ENCODE measurements at regions not wholly inside any gene's neighbourhood (a gene's known extent, or its start where the extent isn't known, plus 50 kb on each side); places are given as distances from the start of the nearest gene placed in this dataset.
"Not testable (repeated sequence)": the region's sequence is repeated elsewhere in the genome, so short reads cannot be mapped to it uniquely, and the experiment has no call there.

DNA sequence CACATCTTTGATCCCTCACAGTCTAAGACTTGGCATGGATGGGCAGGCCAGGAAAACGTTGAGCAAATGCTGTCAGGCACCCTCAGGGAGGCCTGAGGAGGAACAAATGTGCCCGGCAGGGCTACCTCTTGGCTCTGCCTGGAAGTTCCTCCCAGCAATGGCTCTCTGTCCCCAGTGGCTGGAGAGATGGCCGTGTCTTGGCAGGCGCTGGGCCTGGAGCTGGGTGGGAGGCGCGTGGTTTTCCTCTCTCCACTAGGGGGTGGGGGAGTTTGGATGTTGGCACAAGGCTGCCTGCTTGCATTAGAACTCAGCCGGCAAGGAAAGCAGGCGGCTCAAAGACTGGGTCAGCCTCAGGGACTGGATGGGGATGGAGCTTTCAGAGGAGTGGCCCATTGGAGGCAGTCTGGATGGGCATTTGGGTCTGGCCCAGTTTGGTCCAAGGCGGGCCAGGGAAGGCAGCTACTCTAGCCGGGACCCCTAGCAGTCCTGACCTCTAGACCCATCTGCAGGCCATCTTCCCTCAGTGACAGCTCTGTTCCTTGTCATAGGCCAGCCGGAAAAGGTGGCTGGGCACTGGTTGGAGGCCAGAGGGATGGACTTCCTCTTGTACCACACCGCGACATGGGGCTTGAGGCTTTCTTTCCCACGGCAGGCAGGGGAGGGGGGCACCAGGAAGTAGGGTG lies 68.2 kb upstream of the STC2 start:
- Mint-ChIP-seq H3K4me3 (no peak overlapping the region), H3K27ac (no peak overlapping the region), H3K9me3 (peaks cover 3% of the 10 kb centered on the region), H3K27me3 (peaks cover 5% of the 10 kb centered on the region), H3K36me3 (no peaks in the 10 kb centered on the region), H3K4me1 (peaks cover 3% of the 10 kb centered on the region)
- ATAC-seq (ENCODE audit: low read depth) (no peak), DNase-seq (no peak)
- POLR2A ChIA-PET = no interaction called here

- Mint-ChIP-seq H3K4me3 (no peak overlapping the region), H3K9me3 (peaks cover 3% of the 10 kb centered on the region), H3K4me1 (peaks cover 3% of the 10 kb centered on the region), H3K36me3 (no peaks in the 10 kb centered on the region), H3K27me3 (peaks cover 7% of the 10 kb centered on the region), H3K27ac (no peak overlapping the region)
- no peak for ATAC-seq (ENCODE audit: low read depth)
- no peak for DNase-seq
- POLR2A ChIA-PET = no interaction called here
These were observed 67.7 kb upstream of the STC2 start for GRCh38 chr5:173395933-173396308.

DNA sequence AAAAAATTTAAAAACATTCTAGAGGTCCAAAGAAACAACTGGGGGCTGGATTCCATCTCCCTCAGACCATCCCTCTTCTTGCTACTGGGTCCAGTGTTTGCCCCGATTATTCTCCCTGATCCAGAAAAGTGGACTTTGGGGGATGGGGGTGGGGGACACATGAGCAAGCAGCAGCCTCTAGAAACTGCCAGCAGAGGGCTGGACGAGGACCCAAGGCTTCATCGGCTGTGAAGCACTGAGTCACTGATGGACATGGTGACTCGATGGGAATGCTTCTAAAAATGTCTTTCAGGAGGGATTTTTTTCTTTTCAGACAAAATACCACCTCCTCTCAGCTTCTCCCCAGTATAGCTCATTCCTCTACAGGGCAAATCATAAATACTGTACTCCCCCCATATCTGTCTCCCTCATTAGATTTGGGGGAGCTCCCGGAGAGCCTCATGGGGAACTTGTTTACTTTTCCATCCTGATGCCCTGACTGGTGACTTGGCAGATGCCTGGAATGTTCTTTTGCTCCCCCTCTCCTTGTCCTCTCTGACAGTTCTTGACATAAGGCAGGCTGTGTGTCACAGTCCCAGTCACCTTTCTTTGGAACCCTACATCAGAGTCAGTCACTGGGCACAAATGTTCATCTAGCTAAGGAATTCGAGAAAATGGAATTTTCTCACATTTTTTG lies 67.2 kb upstream of the STC2 start:
- DNase-seq (no peak), ATAC-seq (ENCODE audit: low read depth) (no peak)
- Mint-ChIP-seq H3K27me3 (peaks cover 10% of the 10 kb centered on the region), H3K4me3 (no peak overlapping the region), H3K4me1 (peaks cover 3% of the 10 kb centered on the region), H3K27ac (no peak overlapping the region), H3K36me3 (no peaks in the 10 kb centered on the region), H3K9me3 (peaks cover 3% of the 10 kb centered on the region)
- POLR2A ChIA-PET = no interaction called here

DNA sequence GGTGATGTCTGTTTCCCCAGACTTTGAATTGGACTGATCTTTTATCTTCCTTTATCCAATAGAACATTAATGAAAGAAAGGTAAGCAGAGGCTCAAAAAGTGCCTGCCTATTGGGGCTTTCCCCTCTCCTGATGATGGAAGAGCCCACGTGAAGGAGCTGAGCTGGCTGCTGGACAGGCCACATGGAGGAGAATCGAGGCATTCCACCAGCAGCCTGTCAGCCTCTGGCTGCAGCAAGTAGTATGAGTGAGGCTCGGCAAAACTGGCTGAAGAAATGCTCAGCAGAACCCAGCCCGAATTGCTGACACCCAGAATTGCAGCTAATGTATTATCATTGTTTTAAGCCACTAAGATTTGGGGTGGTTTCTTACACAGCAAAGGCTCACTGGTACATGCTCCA lies 66.5 kb upstream of the STC2 start:
- no peaks in the 10 kb centered on the region for H3K36me3 Mint-ChIP-seq
- H3K9me3 Mint-ChIP-seq = peaks cover 3% of the 10 kb centered on the region
- peaks cover 3% of the 10 kb centered on the region for H3K4me1 Mint-ChIP-seq
- H3K27me3 Mint-ChIP-seq = peaks cover 14% of the 10 kb centered on the region
- ATAC-seq (ENCODE audit: low read depth) = no peak
- POLR2A ChIA-PET = no interaction called here
- no peak overlapping the region for H3K4me3 Mint-ChIP-seq
- H3K27ac Mint-ChIP-seq = no peak overlapping the region
- DNase-seq = no peak

GRCh38 chr5:173392172-173392571 lies 64.0 kb upstream of the STC2 start:
- H3K9me3 Mint-ChIP-seq = no peaks in the 10 kb centered on the region
- no peak overlapping the region for H3K4me3 Mint-ChIP-seq
- H3K4me1 Mint-ChIP-seq = no peaks in the 10 kb centered on the region
- ATAC-seq (ENCODE audit: low read depth) (no peak), DNase-seq (no peak)
- POLR2A ChIA-PET = no interaction called here
- peaks cover 18% of the 10 kb centered on the region for H3K27me3 Mint-ChIP-seq
- H3K36me3 Mint-ChIP-seq = no peaks in the 10 kb centered on the region
- no peak overlapping the region for H3K27ac Mint-ChIP-seq

- peaks cover 18% of the 10 kb centered on the region for H3K27me3 Mint-ChIP-seq
- ATAC-seq (ENCODE audit: low read depth) = no peak
- no peak overlapping the region for H3K27ac Mint-ChIP-seq
- no peaks in the 10 kb centered on the region for H3K4me1 Mint-ChIP-seq
- H3K36me3 Mint-ChIP-seq = no peaks in the 10 kb centered on the region
- POLR2A ChIA-PET = no interaction called here
- DNase-seq = no peak
- no peaks in the 10 kb centered on the region for H3K9me3 Mint-ChIP-seq
- no peak overlapping the region for H3K4me3 Mint-ChIP-seq
These were observed 62.8 kb upstream of the STC2 start for GRCh38 chr5:173391031-173391430.

GRCh38 chr5:173387293-173387692 lies 59.1 kb upstream of the STC2 start:
- POLR2A ChIA-PET; H3K27ac Mint-ChIP-seq; ATAC-seq (ENCODE audit: low read depth); H3K4me1 Mint-ChIP-seq; H3K9me3 Mint-ChIP-seq; H3K4me3 Mint-ChIP-seq; DNase-seq; H3K36me3 Mint-ChIP-seq: not testable (repeated sequence)
- peaks cover 16% of the 10 kb centered on the region for H3K27me3 Mint-ChIP-seq

DNA sequence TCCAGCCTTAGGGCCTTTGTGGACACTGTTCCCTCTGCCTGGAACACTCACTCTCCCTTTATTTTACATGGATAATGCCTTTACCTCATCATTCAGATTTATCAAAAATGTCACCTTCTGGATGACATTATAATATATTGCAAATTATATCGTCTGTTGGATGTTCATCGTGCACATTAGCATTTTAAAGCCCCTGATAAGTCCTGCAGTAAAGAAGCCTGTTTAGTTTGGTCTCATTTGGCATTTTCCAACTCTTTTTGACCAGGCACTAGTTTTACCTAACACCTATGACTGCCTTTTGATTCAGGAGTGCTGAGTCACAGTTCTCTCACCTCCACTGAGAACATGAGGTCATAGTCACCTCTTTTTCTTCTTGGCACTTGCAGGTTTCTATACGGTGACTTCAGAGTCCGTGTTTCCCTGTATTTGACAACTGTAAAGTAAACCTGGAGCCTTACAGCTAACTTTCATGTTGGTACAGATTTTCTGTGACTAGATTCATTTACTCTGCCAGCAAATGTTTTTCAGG lies 57.7 kb upstream of the STC2 start:
- Mint-ChIP-seq H3K27ac (no peak overlapping the region), H3K4me1 (no peaks in the 10 kb centered on the region), H3K9me3 (no peaks in the 10 kb centered on the region), H3K36me3 (no peaks in the 10 kb centered on the region), H3K27me3 (peaks cover 21% of the 10 kb centered on the region), H3K4me3 (no peak overlapping the region)
- ATAC-seq (ENCODE audit: low read depth) (no peak), DNase-seq (no peak)
- POLR2A ChIA-PET = no interaction called here

GRCh38 chr5:173383711-173384110 lies 55.5 kb upstream of the STC2 start:
- Mint-ChIP-seq H3K9me3 (no peaks in the 10 kb centered on the region), H3K27ac (no peak overlapping the region), H3K27me3 (peaks cover 10% of the 10 kb centered on the region), H3K4me1 (no peaks in the 10 kb centered on the region), H3K36me3 (no peaks in the 10 kb centered on the region), H3K4me3 (no peak overlapping the region)
- POLR2A ChIA-PET = no interaction called here
- ATAC-seq (ENCODE audit: low read depth) (no peak), DNase-seq (no peak)

GRCh38 chr5:173378727-173379126 lies 50.5 kb upstream of the STC2 start:
- ATAC-seq (ENCODE audit: low read depth) = no peak
- H3K27me3 Mint-ChIP-seq = peaks cover 8% of the 10 kb centered on the region
- H3K36me3 Mint-ChIP-seq = no peaks in the 10 kb centered on the region
- POLR2A ChIA-PET = no interaction called here
- H3K9me3 Mint-ChIP-seq = no peaks in the 10 kb centered on the region
- no peak overlapping the region for H3K27ac Mint-ChIP-seq
- no peak for DNase-seq
- no peak overlapping the region for H3K4me3 Mint-ChIP-seq
- no peaks in the 10 kb centered on the region for H3K4me1 Mint-ChIP-seq
